WTC11 (cell line): ENCODE measurements at regions not wholly inside any gene's neighbourhood (a gene's known extent, or its start where the extent isn't known, plus 50 kb on each side); places are given as distances from the start of the nearest gene placed in this dataset.

Source experiments
- AFF4 ChIP-seq: sonication (generic); formaldehyde crosslinking; IDR thresholded peaks from 2 replicates; pipeline ENCODE4 v1.8.1; 2023; ENCODE audit warnings: mild to moderate bottlenecking, missing genetic modification reagents, borderline replicate concordance
- ATF1 ChIP-seq: sonication (generic); formaldehyde crosslinking; IDR thresholded peaks from 2 replicates; pipeline ENCODE4 v1.8.1; 2023; ENCODE audit warnings: mild to moderate bottlenecking, moderate library complexity, missing genetic modification reagents
- HMGA2 ChIP-seq: fragments of 250-450 bp; sonication (Bioruptor Pico); IDR thresholded peaks from 2 replicates; pipeline ENCODE4 v1.4.0; 2021; ENCODE audit warnings: mild to moderate bottlenecking, moderate library complexity
- HMGXB4 ChIP-seq: sonication (generic); formaldehyde crosslinking; IDR thresholded peaks from 2 replicates; pipeline ENCODE4 v1.8.1; 2023; ENCODE audit warnings: mild to moderate bottlenecking, moderate library complexity, missing genetic modification reagents
- NR2C2 ChIP-seq: sonication (generic); formaldehyde crosslinking; IDR thresholded peaks from 2 replicates; pipeline ENCODE4 v1.8.0; 2022; ENCODE audit warnings: mild to moderate bottlenecking, missing genetic modification reagents
- ZNF121 ChIP-seq: sonication (generic); formaldehyde crosslinking; IDR thresholded peaks from 2 replicates; pipeline ENCODE4 v1.8.0; 2023; ENCODE audit warnings: missing genetic modification reagents
- ZNF263 ChIP-seq: sonication (generic); formaldehyde crosslinking; IDR thresholded peaks from 2 replicates; pipeline ENCODE4 v1.8.1; 2022; ENCODE audit warnings: low read depth, mild to moderate bottlenecking, moderate library complexity, missing genetic modification reagents
- ZNF317 ChIP-seq: sonication (generic); formaldehyde crosslinking; IDR thresholded peaks from 2 replicates; pipeline ENCODE4 v1.8.1; 2023; ENCODE audit warnings: low read depth, mild to moderate bottlenecking, moderate library complexity, missing genetic modification reagents, borderline replicate concordance
- ZNF532 ChIP-seq: fragments of 250-450 bp; sonication (Bioruptor Pico); IDR thresholded peaks from 2 replicates; pipeline ENCODE4 v1.9.0; 2021; ENCODE audit warnings: mild to moderate bottlenecking, borderline replicate concordance
- TF ChIP-seq, protein P1 (sequence below): fragments of 200-600 bp; IDR thresholded peaks from 2 replicates; pipeline ENCODE4 v1.8.0; 2022; ENCODE audit warnings: antibody characterized with exemption

DNA sequence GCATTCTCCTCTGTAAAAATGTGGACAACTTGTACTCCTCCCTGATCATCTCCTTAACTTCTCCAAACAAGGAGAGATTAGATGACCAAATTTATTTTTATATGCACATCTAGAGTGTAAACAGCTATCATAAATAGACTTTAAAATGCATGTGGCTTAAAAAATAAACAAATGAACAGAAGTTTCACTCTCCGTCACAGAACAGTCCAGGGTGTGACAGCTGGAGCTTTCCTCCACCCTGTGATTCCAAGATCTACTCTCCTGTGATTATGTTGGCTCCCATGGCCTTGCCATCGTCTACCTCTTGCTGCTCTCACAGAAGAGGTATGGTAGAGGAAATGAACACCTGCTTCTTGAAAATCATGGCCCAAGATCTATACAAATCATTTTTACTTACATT, 560.2 kb downstream of the TOX3 start:
- TF ChIP-seq ZNF263 (CRISPR knock-in tag) (no peak), HMGXB4 (CRISPR knock-in tag) (no peak), NR2C2 (no peak), ZNF532 (no peak), ZNF317 (CRISPR knock-in tag) (no peak), AFF4 (no peak), ATF1 (CRISPR knock-in tag) (no peak), HMGA2 (CRISPR knock-in tag) (no peak), ZNF121 (no peak)
- TF ChIP-seq, protein P1, sequence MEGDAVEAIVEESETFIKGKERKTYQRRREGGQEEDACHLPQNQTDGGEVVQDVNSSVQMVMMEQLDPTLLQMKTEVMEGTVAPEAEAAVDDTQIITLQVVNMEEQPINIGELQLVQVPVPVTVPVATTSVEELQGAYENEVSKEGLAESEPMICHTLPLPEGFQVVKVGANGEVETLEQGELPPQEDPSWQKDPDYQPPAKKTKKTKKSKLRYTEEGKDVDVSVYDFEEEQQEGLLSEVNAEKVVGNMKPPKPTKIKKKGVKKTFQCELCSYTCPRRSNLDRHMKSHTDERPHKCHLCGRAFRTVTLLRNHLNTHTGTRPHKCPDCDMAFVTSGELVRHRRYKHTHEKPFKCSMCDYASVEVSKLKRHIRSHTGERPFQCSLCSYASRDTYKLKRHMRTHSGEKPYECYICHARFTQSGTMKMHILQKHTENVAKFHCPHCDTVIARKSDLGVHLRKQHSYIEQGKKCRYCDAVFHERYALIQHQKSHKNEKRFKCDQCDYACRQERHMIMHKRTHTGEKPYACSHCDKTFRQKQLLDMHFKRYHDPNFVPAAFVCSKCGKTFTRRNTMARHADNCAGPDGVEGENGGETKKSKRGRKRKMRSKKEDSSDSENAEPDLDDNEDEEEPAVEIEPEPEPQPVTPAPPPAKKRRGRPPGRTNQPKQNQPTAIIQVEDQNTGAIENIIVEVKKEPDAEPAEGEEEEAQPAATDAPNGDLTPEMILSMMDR, result no peak
